ENCODE measurements at regions not wholly inside any gene's neighbourhood (a gene's known extent, or its start where the extent isn't known, plus 50 kb on each side); places are given as distances from the start of the nearest gene placed in this dataset.

DNA sequence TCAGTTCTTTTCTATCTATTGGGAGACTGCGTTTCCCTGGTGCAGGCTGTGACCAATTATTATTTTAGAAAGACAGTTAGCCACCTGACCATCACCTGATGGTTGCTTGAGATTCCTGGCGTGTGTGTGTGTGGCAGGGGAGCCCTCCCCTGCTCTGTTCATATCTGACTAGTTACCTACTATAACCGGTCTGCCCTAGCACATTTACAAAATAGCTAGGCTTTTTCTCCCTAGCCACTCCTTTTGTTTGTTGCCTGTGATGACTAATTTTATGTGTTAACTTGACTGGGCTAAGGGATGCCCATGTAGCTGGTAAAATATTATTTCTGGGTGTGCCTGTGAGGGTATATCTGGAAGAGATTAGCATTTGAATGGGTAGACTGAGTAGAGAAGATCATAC is 76.9 kb downstream of the OLFM4 start:
- TF ChIP-seq, protein P1, sequence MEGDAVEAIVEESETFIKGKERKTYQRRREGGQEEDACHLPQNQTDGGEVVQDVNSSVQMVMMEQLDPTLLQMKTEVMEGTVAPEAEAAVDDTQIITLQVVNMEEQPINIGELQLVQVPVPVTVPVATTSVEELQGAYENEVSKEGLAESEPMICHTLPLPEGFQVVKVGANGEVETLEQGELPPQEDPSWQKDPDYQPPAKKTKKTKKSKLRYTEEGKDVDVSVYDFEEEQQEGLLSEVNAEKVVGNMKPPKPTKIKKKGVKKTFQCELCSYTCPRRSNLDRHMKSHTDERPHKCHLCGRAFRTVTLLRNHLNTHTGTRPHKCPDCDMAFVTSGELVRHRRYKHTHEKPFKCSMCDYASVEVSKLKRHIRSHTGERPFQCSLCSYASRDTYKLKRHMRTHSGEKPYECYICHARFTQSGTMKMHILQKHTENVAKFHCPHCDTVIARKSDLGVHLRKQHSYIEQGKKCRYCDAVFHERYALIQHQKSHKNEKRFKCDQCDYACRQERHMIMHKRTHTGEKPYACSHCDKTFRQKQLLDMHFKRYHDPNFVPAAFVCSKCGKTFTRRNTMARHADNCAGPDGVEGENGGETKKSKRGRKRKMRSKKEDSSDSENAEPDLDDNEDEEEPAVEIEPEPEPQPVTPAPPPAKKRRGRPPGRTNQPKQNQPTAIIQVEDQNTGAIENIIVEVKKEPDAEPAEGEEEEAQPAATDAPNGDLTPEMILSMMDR (IDR thresholded peaks at IDR 0.05), result no peak
- TF ChIP-seq, protein P2, sequence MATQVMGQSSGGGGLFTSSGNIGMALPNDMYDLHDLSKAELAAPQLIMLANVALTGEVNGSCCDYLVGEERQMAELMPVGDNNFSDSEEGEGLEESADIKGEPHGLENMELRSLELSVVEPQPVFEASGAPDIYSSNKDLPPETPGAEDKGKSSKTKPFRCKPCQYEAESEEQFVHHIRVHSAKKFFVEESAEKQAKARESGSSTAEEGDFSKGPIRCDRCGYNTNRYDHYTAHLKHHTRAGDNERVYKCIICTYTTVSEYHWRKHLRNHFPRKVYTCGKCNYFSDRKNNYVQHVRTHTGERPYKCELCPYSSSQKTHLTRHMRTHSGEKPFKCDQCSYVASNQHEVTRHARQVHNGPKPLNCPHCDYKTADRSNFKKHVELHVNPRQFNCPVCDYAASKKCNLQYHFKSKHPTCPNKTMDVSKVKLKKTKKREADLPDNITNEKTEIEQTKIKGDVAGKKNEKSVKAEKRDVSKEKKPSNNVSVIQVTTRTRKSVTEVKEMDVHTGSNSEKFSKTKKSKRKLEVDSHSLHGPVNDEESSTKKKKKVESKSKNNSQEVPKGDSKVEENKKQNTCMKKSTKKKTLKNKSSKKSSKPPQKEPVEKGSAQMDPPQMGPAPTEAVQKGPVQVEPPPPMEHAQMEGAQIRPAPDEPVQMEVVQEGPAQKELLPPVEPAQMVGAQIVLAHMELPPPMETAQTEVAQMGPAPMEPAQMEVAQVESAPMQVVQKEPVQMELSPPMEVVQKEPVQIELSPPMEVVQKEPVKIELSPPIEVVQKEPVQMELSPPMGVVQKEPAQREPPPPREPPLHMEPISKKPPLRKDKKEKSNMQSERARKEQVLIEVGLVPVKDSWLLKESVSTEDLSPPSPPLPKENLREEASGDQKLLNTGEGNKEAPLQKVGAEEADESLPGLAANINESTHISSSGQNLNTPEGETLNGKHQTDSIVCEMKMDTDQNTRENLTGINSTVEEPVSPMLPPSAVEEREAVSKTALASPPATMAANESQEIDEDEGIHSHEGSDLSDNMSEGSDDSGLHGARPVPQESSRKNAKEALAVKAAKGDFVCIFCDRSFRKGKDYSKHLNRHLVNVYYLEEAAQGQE (IDR thresholded peaks at IDR 0.05; ENCODE audit: insufficient read depth in 1 of 2, low read depth in 2 of 2, low read length in 1 of 2), result no peak
- TF ChIP-seq TCF7L2 (IDR thresholded peaks at IDR 0.05; ENCODE audit: low read depth, low read length) (no peak), POLR2AphosphoS5 (IDR thresholded peaks at IDR 0.05; ENCODE audit: low read depth, low read length) (no peak), SIN3A (IDR thresholded peaks at IDR 0.05; ENCODE audit: borderline replicate concordance, insufficient read depth, low read depth, low read length) (no peak)
- ChIA-PET POLR2A (no interaction called here), CTCF (no interaction called here)
- no peaks in the 10 kb centered on the region for H3K4me1 ChIP-seq (ENCODE audit: control insufficient read depth, insufficient read depth, low read length)
- intact Hi-C loops (cut with micrococcal nuclease; ENCODE audit: unreplicated experiment) (no loop called here), in situ Hi-C loops (cut with HindIII; ENCODE audit: low pct_unique_long_range_greater_than_20kb, low sequenced_read_pairs) (no loop called here)
- no peaks in the 10 kb centered on the region for H3K9me3 ChIP-seq (ENCODE audit: control insufficient read depth, insufficient read depth, low read depth, low read length)
- DNase-seq (ENCODE audit: low read depth, low spot score), result no peak
- BruUV-seq (replicated peaks), result no TSS peak
- no peak overlapping the region for H3K27ac ChIP-seq (ENCODE audit: low read length)
- no peaks in the 10 kb centered on the region for H3K27me3 ChIP-seq (ENCODE audit: control insufficient read depth, insufficient read depth, low read length)
- no peaks in the 10 kb centered on the region; the same call in 1 of the 2 replicates for H3K36me3 ChIP-seq (ENCODE audit: control insufficient read depth, insufficient read depth, low read length)
- ATAC-seq, result no peak
- no peak overlapping the region for H3K4me3 ChIP-seq (ENCODE audit: low read depth in 2 of 2, low read length in 2 of 2)

DNA sequence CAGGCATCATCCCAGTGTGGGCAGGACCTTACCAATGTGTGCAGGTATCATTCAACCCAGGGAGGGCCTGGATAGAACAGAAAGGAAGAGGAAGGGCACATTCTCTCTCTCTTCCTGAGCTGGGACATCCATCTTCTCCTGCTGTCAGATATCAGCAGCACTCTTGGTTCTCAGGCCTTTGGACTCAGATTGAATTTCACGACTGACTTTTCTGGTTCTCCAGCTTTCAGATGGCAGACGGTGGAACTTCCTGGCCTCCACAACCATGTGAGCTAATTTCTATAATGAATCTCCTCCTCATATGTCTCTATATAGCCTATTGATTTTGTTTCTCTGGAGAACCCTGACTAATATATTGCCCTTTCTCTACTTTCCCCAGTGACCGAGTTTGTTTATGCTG is 77.3 kb downstream of the OLFM4 start:
- ATAC-seq (no peak), DNase-seq (ENCODE audit: low read depth, low spot score) (no peak)
- Histone ChIP-seq H3K9me3 (ENCODE audit: control insufficient read depth, insufficient read depth, low read depth, low read length) (no peaks in the 10 kb centered on the region), H3K36me3 (ENCODE audit: control insufficient read depth, insufficient read depth, low read length) (no peaks in the 10 kb centered on the region; the same call in 1 of the 2 replicates), H3K4me1 (ENCODE audit: control insufficient read depth, insufficient read depth, low read length) (no peaks in the 10 kb centered on the region), H3K4me3 (ENCODE audit: low read depth in 2 of 2, low read length in 2 of 2) (no peak overlapping the region), H3K27ac (ENCODE audit: low read length) (no peak overlapping the region), H3K27me3 (ENCODE audit: control insufficient read depth, insufficient read depth, low read length) (no peaks in the 10 kb centered on the region)
- ChIA-PET CTCF (no interaction called here), POLR2A (no interaction called here)
- TF ChIP-seq POLR2AphosphoS5 (IDR thresholded peaks at IDR 0.05; ENCODE audit: low read depth, low read length) (no peak), TCF7L2 (IDR thresholded peaks at IDR 0.05; ENCODE audit: low read depth, low read length) (no peak), SIN3A (IDR thresholded peaks at IDR 0.05; ENCODE audit: borderline replicate concordance, insufficient read depth, low read depth, low read length) (no peak)
- TF ChIP-seq, protein P1 (IDR thresholded peaks at IDR 0.05), result no peak
- TF ChIP-seq, protein P2 (IDR thresholded peaks at IDR 0.05; ENCODE audit: insufficient read depth in 1 of 2, low read depth in 2 of 2, low read length in 1 of 2), result no peak
- in situ Hi-C loops (cut with HindIII; ENCODE audit: low pct_unique_long_range_greater_than_20kb, low sequenced_read_pairs) (no loop called here), intact Hi-C loops (cut with micrococcal nuclease; ENCODE audit: unreplicated experiment) (no loop called here)
- no TSS peak for BruUV-seq (replicated peaks)

Measured in Panc1 (cell line).